PFSK-1 (cell line): ENCODE measurements at regions not wholly inside any gene's neighbourhood (a gene's known extent, or its start where the extent isn't known, plus 50 kb on each side); places are given as distances from the start of the nearest gene placed in this dataset.

Experiments
- POLR2AphosphoS5 ChIP-seq: IDR thresholded peaks from 2 replicates; pipeline ENCODE4 v1.6.1; 2012; ENCODE audit warnings: low read depth, mild to moderate bottlenecking, control low read depth, low read length, moderate library complexity
- REST ChIP-seq, 2 experiments: IDR thresholded peaks; 2 replicates each; pipeline versions ENCODE4 v1.6.1 to v1.8.0; 2011 to 2012; ENCODE audit warnings: low read depth in 2 of 2, low read length in 2 of 2, control low read depth in 1 of 2, inconsistent platforms in 1 of 2, mild to moderate bottlenecking in 1 of 2, moderate library complexity in 1 of 2; ENCODE audit not compliant: insufficient read depth in 1 of 2
- TAF1 ChIP-seq: IDR thresholded peaks from 2 replicates; pipeline ENCODE4 v1.6.1; 2012; ENCODE audit warnings: low read length, control low read depth, borderline replicate concordance; ENCODE audit not compliant: insufficient read depth

GRCh38 chr11:119897046-119897440 is 168.0 kb upstream of the NECTIN1 start:
- TF ChIP-seq TAF1 (no peak), REST (IDR thresholded peaks at IDR 0.05; ENCODE audit: insufficient read depth in 1 of 2, low read depth in 2 of 2, low read length in 2 of 2) (no peak), POLR2AphosphoS5 (no peak)
